PFSK-1 (cell line): ENCODE measurements at regions not wholly inside any gene's neighbourhood (a gene's known extent, or its start where the extent isn't known, plus 50 kb on each side); places are given as distances from the start of the nearest gene placed in this dataset.

Experiments
- POLR2AphosphoS5 ChIP-seq: IDR thresholded peaks from 2 replicates; pipeline ENCODE4 v1.6.1; 2012; ENCODE audit warnings: low read depth, mild to moderate bottlenecking, control low read depth, low read length, moderate library complexity
- TAF1 ChIP-seq: IDR thresholded peaks from 2 replicates; pipeline ENCODE4 v1.6.1; 2012; ENCODE audit warnings: low read length, control low read depth, borderline replicate concordance; ENCODE audit not compliant: insufficient read depth

- no peak for TF ChIP-seq POLR2AphosphoS5
- TF ChIP-seq TAF1 = no peak
Observed at GRCh38 chr21:17119466-17120297, 393.2 kb upstream of the CXADR start.
